Kidney (tissue), 13 donors: ENCODE measurements at regions not wholly inside any gene's neighbourhood (a gene's known extent, or its start where the extent isn't known, plus 50 kb on each side); places are given as distances from the start of the nearest gene placed in this dataset.

Experiments used
- DNase-seq, 5 donors: peaks; one replicate each; pipeline ENCODE4 v3.0.0-alpha.2; 2013 to 2020
- FAIRE-seq: peaks from 2 replicates; lab custom pipeline; 2012; peaks lifted over from hg19 to GRCh38; lab: Jason Lieb, UNC
- H3K27ac ChIP-seq, 2 donors: one replicate each; pipeline ENCODE4 v1.7.0; 2013; ENCODE audit warnings: low read depth in 2 of 2, low read length in 2 of 2, inconsistent platforms in 1 of 2
- H3K27me3 ChIP-seq: one replicate; pipeline ENCODE4 v1.7.1; 2013; ENCODE audit warnings: low read length, inconsistent platforms; ENCODE audit not compliant: control insufficient read depth, insufficient read depth
- H3K36me3 ChIP-seq, 3 donors: one replicate each; pipeline versions ENCODE4 v1.7.0 to v1.7.1; 2013; ENCODE audit warnings: low read length in 3 of 3, control low read depth in 1 of 3, inconsistent platforms in 1 of 3; ENCODE audit not compliant: insufficient read depth in 3 of 3, control insufficient read depth in 2 of 3
- H3K4me1 ChIP-seq, 3 donors: one replicate each; pipeline versions ENCODE4 v1.7.0 to v1.7.1; 2013; ENCODE audit warnings: low read length in 3 of 3, inconsistent platforms in 1 of 3, low read depth in 1 of 3; ENCODE audit not compliant: control insufficient read depth in 2 of 3, insufficient read depth in 2 of 3
- H3K4me3 ChIP-seq, 3 donors: one replicate each; pipeline versions ENCODE4 v1.7.0 to v1.8.1; 2013; ENCODE audit warnings: low read length in 3 of 3, control low read depth in 1 of 3, inconsistent platforms in 1 of 3
- H3K9ac ChIP-seq, 3 donors: one replicate each; pipeline versions ENCODE4 v1.7.0 to v1.7.1; 2013; ENCODE audit warnings: low read length in 3 of 3, control low read depth in 1 of 3, inconsistent platforms in 1 of 3
- H3K9me3 ChIP-seq, 3 donors: one replicate each; pipeline versions ENCODE4 v1.7.0 to v1.7.1; 2013; ENCODE audit warnings: low read length in 3 of 3, control low read depth in 1 of 3, inconsistent platforms in 1 of 3; ENCODE audit not compliant: control insufficient read depth in 2 of 3, insufficient read depth in 1 of 3
- intact Hi-C: fragments of 100-400 bp; cut with DNase I; formaldehyde crosslinking; loops from one replicate; pipeline ENCODE4 v1.11.1; 2022
- TF ChIP-seq, protein P1 (sequence below): IDR thresholded peaks from 3 replicates; pipeline ENCODE4 v1.5.1; 2012; ENCODE audit warnings: mild to moderate bottlenecking, moderate library complexity, borderline replicate concordance; ENCODE audit not compliant: insufficient read depth; ENCODE audit errors: extremely low read depth
- donor health status: control.
- donor health status: control.
- donor health status: control.
- donor health status: control.
- donor health status: control.
- donor health status: DM: yes; HTN: yes; CAD: no.
- donor health status: Normal renal cell carcinoma (clear cell type).

DNA sequence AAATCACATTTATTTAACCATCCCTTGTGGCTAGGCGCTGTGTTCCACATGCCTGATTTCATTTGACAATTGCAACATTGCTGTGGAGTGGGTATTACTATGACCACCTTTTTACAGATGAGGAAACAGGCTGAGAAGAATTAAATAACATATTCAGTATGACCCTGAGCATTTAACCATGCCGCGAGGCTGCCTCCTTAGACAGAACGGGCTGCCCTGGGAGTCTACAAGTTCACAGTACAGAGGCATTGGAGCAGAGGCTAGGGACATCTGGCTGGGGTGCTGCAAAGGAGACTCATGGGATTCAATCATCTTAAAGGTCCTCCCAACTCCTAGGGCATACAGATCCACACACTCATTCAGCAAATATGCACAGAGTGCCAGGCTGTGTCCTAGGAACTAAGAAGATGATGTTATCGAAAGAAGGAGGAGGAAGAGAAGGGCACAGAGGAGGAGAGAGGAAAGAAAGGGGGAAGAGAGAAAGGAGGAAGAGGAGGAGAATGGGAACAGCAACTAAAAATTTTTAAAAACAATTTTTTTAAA lies 164.7 kb upstream of the CCND2 start:
- no peak overlapping the region for H3K4me3 ChIP-seq
- intact Hi-C loops = no loop called here
- no peaks in the 10 kb centered on the region for H3K27me3 ChIP-seq
- no peaks in the 10 kb centered on the region for H3K4me1 ChIP-seq
- H3K9ac ChIP-seq = no peak overlapping the region
- H3K9me3 ChIP-seq = no peaks in the 10 kb centered on the region
- H3K27ac ChIP-seq = no peak overlapping the region
- FAIRE-seq (no peak), DNase-seq (peak in 1 of 5 donors; percentile 36)
- TF ChIP-seq, protein P1, sequence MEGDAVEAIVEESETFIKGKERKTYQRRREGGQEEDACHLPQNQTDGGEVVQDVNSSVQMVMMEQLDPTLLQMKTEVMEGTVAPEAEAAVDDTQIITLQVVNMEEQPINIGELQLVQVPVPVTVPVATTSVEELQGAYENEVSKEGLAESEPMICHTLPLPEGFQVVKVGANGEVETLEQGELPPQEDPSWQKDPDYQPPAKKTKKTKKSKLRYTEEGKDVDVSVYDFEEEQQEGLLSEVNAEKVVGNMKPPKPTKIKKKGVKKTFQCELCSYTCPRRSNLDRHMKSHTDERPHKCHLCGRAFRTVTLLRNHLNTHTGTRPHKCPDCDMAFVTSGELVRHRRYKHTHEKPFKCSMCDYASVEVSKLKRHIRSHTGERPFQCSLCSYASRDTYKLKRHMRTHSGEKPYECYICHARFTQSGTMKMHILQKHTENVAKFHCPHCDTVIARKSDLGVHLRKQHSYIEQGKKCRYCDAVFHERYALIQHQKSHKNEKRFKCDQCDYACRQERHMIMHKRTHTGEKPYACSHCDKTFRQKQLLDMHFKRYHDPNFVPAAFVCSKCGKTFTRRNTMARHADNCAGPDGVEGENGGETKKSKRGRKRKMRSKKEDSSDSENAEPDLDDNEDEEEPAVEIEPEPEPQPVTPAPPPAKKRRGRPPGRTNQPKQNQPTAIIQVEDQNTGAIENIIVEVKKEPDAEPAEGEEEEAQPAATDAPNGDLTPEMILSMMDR = no peak
- no peaks in the 10 kb centered on the region for H3K36me3 ChIP-seq

DNA sequence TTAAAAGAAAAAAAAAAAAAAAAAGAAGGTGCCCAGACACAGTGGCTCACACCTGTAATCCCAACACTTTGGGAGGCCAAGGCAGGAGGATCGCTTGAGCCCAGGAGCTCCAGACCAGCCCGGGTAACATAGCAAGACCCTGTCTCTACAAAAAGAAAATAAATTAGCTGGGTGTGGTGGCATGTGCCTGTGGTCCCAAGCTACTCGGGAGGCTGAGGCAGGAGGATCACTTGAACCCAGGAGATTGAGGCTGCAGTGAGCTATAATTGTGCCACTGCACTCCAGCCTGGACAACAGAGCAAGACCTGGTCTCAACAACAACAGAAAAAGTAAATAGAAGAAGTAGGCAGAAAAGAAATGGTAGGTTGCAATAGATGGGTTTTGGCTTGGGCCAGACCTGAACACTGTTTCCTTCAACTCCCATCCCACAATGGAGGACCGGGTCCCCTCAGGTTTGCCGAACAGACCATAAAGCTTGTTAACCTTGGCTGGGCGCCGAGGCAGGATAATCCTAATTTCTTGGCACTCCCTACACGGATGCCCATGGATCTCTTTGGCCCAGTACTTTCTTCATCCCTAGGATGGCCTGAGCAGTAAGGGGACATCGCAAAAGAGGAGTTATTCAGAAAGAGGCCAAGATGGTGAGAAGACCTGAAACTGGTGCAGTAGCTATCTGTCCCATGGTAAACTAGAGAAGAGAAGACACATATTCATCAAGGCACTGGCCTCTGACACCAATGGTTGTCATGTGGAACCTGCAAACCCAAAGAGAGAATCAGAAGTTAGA lies 165.5 kb upstream of the CCND2 start:
- intact Hi-C loops = no loop called here
- H3K4me1 ChIP-seq = no peaks in the 10 kb centered on the region
- H3K9me3 ChIP-seq = no peaks in the 10 kb centered on the region
- H3K4me3 ChIP-seq = no peak overlapping the region
- TF ChIP-seq, protein P1 = no peak
- no peak overlapping the region for H3K27ac ChIP-seq
- no peaks in the 10 kb centered on the region for H3K27me3 ChIP-seq
- no peak for FAIRE-seq
- H3K9ac ChIP-seq = no peak overlapping the region
- peak in 1 of 5 donors; percentile 27 for DNase-seq
- no peaks in the 10 kb centered on the region for H3K36me3 ChIP-seq

DNA sequence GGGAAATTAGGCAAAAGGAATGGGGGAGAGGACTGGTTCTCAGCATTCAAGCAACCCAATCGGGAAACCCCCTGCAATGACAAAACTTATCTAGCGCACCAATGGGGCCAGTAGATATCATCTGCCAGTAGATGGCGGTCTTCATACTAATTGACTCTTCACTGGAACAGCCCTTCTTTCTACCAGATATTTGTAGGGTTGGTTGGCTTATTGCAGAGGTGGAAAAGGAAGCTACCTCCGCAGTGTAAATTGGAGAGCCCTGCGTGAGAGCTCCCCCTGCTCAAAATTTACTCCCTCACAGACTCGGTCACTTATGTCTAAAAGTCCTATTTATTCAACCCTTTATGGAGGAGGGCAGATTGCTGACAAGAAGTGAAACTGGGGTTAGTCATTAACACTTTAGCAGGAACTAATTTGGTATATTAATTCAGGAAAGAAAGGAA lies 166.1 kb upstream of the CCND2 start:
- Histone ChIP-seq H3K27ac (no peak overlapping the region), H3K27me3 (no peaks in the 10 kb centered on the region), H3K9ac (no peak overlapping the region), H3K4me1 (no peaks in the 10 kb centered on the region), H3K36me3 (no peaks in the 10 kb centered on the region), H3K9me3 (no peaks in the 10 kb centered on the region), H3K4me3 (no peak overlapping the region)
- DNase-seq (peak in 2 of 5 donors; percentile 60 to 74), FAIRE-seq (no peak)
- intact Hi-C loops = no loop called here
- TF ChIP-seq, protein P1 = peak; percentile 43
